ENCODE measurements at regions not wholly inside any gene's neighbourhood (a gene's known extent, or its start where the extent isn't known, plus 50 kb on each side); places are given as distances from the start of the nearest gene placed in this dataset.

DNA sequence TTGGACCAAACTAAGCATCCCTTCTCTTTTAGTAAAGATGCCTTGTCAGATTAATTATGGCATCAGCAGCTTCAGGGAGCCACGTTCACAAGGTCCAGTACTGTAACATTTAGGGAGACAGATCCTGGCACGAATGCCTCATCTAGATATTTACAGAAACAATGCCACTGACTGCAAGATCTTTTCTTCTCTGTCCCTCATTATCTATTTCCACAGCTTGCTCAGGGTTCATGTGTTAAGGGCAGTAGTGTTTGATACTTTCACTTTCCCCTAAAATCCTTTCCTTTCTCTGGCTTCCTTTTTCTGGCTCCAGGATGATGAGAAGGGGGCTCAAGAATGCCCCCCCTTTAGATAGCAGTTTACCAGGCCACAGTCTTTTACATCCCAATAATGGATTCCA, 393.9 kb downstream of the BCL11A start:
- DNase-seq (ENCODE audit: low read depth in 2 of 2): no peak

DNA sequence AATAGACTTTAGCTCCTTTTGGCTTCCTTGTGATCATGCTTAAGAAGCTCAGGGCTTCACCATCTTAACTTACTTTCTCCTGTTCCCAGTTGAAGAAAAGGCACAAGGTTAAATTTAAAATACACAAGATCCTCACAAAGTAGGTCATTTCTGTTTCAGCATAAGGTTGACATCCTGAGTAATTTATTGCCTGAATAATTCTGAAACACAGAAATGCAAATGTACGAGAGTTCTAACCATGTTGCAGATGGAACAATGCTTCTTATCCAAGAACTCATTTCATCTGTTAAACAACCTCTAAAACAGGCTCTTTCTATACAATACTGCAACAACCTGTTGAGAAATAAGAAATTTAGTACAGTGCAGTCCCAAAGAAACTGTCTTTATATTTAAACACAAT, 395.2 kb downstream of the BCL11A start:
- no peak for DNase-seq (ENCODE audit: low read depth in 2 of 2)

DNA sequence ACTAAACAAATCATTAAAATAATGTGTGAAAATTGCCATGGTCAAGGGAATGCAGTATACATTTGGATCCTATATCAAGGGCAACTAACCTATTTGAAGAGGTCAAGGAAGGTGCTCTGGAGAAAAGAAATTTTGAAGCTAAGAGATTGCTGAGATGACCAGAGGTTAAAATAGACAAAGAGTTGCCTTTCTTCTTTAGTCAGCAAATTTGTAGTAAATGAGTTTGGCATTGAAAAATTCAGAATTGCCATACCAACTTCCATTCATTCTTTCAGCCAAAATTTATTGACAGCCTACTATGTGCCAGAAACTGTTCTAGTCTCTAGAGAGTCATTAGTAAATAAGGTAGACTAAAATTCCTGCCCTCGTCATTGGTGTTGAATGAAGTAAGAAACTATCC, 396.2 kb downstream of the BCL11A start:
- DNase-seq (ENCODE audit: low read depth in 2 of 2): no peak

DNA sequence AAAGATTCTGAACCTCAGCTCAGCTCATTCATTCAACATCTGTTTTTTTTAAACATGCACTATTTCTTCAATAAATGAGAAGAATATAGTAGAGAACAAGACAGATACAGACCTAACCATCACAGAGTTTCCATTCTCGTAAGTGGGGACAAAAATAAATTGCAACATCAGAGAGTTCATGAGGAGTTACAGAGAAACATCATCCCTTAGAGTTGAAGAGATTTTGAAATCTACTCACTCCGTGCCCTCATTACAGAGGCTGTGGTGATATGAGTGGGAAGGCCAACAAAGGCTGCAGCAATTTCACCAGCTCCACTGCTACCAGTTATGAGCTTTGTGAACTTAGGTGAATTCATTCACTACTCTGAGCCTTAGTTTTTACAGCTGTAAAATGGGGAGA, 399.3 kb downstream of the BCL11A start:
- no peak for DNase-seq (ENCODE audit: low read depth in 2 of 2)

DNA sequence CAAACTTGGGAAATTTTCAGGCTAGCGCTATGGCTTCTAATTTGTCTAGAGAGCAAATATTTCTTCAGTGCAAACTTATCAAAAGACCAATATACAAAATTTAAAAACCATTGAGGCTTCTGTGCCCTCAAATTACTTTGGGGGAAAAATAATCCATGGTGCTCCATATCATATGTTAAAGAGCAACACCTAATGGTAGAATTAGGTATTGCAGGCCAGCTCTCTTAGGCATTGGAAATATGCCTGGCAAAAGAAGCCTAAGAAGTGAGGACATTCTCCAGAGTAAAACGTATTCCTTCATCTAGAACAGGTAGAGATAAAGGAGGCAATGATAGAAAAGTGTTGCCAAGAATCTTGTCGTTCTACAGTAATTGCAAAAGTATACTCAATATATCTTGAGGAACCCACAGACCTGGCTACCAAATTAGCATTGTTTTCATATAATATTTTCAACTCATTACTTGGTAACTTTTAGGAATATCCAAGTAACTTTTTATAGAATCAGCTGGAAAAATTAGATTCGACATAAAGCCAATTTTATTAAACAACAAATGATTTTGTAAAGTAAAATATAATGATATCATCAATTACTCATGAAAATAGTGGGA, 401.1 kb downstream of the BCL11A start:
- DNase-seq (ENCODE audit: low read depth in 2 of 2): no peak

DNA sequence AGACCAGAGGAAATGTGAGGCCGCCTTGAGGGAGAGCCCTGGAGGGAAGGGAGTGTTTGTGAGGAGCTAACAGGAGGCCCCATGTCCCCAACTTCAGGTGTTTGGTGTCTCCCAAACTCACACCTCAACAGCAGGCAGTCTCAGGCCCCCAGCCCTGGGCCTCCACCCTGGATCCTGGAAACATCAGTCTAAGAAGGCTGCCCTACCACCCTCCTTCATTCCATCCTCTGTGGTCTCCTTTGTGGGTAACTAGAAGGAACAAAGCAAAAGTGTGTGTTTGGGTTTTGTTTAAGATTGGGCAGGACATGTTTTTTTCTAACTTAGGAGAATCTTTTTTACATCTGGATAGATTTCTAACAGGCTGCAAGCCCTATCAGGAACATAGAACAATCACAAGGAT, 404.3 kb downstream of the BCL11A start:
- no peak for DNase-seq (ENCODE audit: low read depth in 2 of 2)

DNA sequence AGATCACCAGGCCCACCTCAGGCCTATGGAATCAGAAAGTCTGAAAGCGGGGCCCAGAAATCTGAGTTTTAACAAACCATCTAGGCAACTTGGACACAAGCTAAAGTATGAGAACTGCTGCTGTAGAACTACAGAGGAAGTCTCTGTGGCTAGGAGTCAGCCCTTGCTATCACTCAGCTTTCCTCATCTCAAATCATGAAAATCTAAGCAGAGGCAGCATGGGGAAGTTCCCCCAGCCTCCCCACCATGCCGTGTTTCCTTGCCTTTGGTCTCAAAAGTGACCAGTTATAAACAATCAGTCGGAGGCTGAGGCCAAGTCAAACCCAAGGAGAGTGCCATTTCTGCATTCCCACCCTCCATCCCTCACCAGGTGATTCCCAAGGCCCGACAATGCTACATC, 404.7 kb downstream of the BCL11A start:
- no peak for DNase-seq (ENCODE audit: low read depth in 2 of 2)

DNA sequence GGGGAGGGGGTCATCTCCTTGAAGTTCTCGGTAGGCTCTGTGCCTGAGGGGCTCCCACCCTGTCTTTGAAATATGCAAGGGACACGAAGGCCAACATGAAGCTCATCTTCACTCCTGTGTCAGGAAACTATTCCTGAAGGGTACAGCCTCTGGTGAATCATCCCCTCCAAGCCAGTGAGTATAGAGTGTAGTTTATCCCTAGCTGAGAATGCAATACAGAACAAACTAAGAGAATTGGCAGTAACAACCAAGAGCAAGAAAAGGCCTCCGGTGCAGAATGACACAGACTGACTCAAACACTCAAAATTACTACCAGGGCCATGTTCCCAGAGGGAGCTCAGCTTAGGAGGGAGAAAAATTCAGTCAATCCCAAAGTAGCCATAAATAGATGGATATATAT, 413.3 kb downstream of the BCL11A start:
- no peak for DNase-seq (ENCODE audit: low read depth in 2 of 2)

DNA sequence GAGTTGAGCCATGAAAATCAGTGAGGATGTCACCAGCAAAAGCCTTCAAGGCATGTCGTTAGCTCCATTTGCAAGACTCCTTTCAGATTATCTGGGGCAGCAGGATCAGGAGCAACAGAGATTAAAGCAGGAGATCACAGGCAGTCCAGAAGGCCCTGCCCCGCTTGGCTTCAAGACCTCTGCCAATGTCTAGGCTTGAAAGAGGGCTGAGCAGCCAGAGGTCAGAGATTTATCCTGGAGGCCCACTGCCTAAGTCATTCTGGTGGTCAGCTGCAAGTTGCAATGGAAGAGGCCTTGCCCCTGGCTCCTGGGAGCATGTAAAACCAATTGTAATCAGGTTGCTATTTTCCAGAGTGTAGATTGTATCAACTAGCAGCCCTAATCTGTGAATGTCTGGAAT, 416.5 kb downstream of the BCL11A start:
- no peak for DNase-seq (ENCODE audit: low read depth in 2 of 2)

DNA sequence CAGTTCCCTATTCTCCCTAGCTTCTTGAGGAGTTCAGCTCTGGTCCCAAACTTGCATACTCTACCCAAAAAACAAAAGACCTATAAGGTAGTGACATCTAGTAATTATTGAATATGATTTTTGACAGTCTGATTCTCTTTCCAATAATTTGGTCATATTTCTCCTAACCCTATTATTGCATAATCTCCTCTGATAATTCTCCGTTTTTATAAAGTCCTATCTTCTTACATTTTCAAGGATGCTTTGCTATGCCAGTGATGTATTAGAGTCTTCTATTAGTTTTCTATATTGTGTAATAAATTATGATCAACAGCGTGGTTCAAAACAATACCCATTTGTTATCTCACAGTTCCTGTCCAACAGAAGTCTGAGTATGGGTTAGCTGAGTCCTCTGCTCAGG, 426.3 kb downstream of the BCL11A start:
- DNase-seq (ENCODE audit: low read depth in 2 of 2): no peak

DNA sequence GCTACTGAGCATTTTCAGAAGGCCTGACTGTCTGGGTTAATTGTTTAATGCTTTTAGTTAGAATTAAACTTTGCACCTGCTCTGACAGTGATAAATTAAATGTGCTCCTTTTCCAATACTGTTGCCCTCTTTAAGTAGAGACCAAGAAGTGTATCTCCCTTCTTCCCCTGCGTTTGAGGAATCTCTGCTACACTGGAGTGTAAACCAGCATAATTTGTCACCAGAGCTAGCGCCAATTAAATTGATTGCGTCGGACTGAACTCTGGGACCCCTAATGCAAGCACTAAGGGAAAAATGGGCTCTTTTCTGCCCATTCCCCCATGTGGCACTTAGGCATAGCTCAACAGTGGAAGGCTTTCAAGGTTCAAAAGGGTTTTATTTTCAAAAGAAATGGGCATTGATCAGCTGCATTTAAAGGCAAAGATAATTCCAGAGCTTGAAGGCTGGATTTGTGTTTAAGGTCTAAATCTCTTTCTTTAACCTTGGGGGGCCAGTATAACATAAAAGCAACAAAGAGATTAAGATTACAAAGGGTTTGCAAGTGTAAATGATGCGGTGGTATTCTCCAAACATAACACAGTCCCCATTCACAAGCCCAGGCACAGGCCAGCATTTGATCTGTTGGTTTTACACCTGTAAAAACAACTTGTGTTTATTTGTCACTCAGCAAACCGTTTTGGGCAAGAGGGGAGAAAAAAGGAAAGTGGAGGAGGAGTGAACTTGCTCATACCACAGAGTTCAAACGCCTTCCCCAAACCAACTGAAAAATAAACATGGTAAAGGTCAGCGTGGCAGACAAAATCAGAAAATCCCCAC, 427.6 kb downstream of the BCL11A start:
- DNase-seq (ENCODE audit: low read depth in 2 of 2): no peak

DNA sequence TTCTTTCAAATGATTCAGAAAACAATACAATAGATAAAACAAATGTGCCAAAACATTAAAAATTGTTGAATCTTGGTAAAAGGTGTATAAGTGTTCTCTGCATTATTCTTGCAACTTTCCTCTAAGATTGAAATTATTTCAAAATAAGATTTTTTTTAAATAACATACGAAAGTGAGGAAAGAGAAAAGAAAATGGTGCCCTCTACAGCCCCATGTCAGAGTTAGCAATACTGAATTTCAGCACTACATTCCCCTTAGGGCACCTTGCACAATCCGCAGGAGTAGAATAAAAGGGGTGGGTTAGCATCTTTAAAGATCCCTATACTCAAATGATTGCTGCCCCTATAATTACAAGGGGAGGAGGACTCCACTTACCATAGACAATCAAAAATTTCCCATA, 433.7 kb downstream of the BCL11A start:
- no peak for DNase-seq (ENCODE audit: low read depth in 2 of 2)

DNA sequence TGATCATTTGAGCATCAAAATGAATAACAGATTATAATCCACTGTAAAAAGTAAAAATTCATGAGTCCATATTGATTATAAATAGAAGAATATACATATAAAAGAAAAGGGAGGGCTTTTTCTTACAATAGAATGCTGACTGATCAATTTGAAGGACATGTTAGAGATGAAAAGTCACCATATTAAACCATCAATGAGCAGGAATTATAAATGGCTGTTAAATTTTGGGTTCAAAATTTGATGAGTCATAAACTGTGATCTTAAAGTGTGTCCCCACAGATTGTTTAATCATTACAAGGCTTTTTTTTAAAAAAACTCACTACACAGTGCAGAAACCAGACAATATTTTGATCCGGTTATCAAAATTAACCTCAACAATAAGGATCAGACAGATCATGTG, 434.5 kb downstream of the BCL11A start:
- DNase-seq (ENCODE audit: low read depth in 2 of 2): no peak

DNA sequence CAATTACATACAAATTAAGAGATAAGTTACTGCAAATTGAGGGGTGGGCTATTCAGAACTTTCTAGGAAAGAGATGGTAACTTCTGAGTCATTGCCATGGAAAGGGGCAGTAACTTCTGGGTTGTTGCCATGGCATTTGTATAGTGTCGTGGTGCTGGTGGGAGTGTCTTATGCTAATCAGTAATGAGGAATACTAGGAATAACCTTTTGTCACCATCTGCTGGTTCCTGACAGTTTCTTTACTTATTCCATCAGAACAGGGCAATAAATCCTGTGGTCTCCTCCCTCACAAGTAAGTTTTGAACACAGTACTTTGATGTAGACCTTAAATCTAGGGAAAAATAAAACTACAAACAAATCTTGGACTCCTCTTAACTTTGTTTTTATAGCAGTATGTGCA, 435.4 kb downstream of the BCL11A start:
- no peak for DNase-seq (ENCODE audit: low read depth in 2 of 2)

DNA sequence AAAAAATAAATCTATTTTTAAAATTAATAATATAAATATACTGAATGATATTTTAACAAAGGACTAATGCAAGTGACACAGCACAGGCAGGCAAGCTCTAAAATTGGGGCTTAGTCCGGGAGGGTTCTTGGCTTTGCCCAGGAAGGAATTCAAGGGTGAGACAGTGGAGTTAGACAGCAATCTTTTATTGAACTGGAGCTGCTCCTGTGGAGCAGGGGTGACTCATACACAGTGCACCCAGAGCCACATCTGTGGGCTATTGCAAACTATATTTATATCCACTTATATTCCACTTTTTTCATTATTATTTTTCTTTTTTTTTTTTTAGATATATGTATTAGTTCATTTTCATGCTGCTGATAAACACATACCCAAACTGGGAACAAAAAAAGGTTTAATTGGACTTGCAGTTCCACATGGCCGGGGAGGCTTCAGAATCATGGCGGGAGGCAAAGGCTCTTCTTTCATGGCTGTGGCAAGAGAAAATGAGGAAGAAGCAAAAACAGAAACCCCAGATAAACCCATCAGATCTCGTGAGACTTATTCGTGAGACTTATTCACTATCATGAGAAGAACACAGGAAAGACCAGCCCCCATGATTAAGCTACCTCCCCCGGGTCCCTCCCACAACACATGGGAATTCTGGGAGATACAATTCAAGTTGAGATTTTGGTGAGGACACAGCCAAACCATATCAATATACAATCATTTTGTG, 437.1 kb downstream of the BCL11A start:
- DNase-seq (ENCODE audit: low read depth in 2 of 2): no peak

DNA sequence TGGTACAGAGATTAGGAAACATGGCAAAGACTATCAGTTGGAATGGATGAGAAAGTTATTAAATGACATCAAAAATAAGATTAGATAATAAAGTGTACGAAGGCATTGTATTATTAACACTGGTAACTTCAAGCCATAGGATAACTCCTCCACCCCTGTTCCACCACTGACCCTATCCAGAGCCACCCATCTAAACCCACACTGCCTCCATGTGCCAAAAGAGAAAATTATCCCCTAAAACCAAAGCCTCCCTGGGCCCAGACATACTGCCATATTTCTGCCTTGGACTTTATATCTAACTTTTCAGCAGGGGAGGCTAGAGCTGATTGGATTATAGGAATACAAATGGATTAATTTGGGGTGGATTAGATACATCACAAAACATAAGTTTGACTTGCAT, 443.7 kb downstream of the BCL11A start:
- DNase-seq (ENCODE audit: low read depth in 2 of 2): no peak

DNA sequence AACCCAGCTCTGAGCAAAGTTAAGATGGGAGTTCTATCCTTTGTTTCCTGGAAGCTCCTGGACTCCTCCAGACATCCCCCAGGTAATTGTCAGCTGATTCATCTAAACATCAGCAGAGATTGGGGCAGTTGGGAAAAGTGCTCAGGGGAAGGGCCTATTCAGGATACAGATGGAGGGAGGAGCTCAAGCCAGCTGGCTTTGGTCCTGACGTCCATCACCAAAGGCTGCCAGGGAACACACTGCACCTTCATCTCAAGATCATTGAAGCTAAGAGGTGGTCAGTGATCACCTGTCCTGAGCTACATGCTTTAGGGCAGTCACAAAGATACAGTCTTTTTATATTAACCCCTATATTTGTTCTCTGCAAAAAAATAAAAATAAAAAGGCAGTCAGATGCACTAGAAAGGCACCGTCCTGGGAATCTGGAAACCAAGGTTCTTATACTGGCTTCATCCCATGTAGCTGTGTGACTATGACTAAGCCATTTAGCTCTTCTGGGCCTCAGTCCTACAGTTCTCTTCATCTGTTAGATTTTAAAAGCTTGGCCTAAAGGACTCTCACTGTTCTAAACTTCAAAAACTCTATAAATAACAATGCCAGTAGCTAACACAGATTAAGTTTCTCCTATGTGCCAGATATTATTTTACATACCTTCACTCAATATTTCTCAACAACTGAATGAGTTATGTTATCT, 446.5 kb downstream of the BCL11A start:
- DNase-seq (ENCODE audit: low read depth in 2 of 2): no peak

DNA sequence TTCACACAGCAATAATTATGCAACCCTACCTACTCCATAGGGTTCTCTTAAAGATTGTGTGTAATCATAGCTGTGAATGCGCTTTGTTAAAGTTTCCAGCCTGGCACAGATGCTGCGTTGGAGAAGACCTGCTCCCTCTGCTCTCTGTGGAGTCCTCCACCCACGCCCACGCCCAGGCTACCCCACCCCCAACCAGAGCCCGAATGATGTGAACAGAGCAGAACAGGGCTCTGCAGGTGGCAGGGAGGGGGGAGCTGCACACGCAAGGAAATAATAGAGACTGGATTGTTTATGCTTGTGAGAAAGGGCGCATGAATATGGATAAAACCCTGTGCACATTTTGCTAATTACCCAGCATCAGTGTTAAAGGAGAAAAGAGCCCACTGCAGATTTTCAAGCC, 447.5 kb downstream of the BCL11A start:
- DNase-seq (ENCODE audit: low read depth in 2 of 2): no peak

DNA sequence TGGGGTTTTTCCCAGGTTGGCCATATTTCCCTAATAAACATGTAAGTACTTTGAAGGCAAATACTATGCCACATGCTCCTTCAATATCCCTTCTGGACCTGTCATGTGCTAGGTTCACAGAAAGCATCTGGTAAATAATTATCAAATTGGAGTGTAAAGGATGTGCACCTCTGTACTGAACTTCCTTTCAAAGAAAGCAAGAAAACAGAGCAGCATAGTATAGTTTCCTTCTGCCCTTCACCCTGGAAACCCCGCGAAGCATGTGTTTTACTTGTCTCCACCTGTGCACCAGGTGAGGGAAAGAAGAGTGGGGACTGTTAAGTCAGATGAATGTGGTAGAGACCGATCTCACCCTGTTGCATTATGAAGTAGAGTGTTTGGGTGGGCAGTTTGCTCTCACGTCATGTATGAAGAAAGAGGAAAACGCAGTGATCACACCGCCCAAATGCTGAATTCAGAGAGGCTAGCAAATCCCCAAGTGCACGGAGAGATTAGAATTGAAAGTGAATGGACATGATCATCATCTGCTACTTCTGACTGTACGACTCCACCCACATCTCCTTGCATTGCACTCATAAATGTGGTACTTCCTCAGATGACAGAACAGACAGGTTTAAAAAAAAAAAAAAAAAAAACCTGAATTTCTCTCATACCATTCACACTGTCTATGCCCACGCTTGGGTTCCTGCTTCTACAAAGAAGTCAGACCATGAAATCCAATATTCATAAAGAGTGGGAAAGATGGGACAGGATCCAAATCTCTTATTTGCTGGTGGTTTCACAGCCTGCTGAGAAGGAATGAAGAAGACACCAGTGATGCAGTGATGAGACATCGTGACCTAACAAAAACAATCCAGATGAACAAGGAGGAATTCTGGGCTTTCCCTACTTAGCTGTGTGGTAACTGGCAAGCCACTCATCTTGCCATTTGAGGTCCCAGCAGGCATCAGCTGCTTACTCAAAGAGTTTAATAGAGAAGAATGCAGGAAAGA, 448.6 kb downstream of the BCL11A start:
- no peak for DNase-seq (ENCODE audit: low read depth in 2 of 2)

DNA sequence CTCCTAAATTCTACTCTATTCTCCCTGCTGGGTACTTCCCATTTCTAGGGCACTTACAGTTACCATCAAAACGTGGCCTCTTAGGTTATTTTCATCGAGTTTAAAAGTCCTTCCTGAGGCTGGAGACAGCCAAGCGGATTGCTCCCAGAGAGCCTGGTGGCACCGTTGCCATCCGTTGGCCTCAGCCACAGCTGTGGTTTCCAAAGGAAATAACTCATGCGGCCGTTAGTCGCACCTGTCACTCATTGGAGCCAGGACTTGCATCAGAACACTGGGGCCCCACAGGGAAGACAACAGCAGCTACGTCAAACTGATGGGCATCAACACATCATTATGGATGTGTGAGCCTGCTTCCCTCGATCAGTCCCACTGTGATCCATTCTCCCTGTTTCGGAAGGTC, 453.4 kb downstream of the BCL11A start:
- no peak for DNase-seq (ENCODE audit: low read depth in 2 of 2)

DNA sequence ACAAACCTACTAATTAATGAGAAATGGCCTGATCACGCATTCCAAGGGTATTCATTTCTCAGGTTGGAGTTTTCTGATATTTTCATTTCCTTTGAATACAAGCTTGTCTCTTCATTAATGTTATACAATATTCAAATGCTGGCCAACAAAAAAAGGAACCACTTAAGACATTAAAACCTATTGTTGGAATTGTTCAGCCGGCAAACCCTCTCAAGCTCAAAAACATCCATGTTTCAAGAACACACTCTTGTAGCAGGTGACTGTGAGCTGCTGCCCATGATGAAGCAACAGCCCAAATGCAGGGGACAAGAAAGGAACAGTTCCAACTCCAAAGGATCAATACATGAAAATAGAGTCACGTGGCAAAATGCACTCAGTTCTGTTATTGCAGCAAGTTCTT, 454.5 kb downstream of the BCL11A start:
- DNase-seq (ENCODE audit: low read depth in 2 of 2): no peak

All from stimulated activated CD4-positive, alpha-beta T cell treated with anti-CD3 and anti-CD28 coated beads, Interleukin-4, amount 100 ng/mL, for 48 hours (primary cell).